ENCODE measurements at regions not wholly inside any gene's neighbourhood (a gene's known extent, or its start where the extent isn't known, plus 50 kb on each side); places are given as distances from the start of the nearest gene placed in this dataset.

- no peak for TF ChIP-seq ARID4B (CRISPR knock-in tag; IDR thresholded peaks at IDR 0.05; ENCODE audit: borderline replicate concordance)
Measured at GRCh38 chr12:65705380-65705876, 118.9 kb upstream of the HMGA2 start (continued).

GRCh38 chr12:65707051-65707450 lies 117.2 kb upstream of the HMGA2 start:
- Mint-ChIP-seq H3K36me3 (peaks cover 22% of the 10 kb centered on the region), H3K27me3 (ENCODE audit: low read depth) (no peaks in the 10 kb centered on the region; the same call in 1 of the 2 replicates), H3K4me1 (no peaks in the 10 kb centered on the region), H3K9me3 (peaks cover 34% of the 10 kb centered on the region), H3K4me3 (no peak overlapping the region), H3K27ac (no peak overlapping the region)
- DNase-seq (ENCODE audit: low spot score) (no peak), ATAC-seq (no peak)
- ChIA-PET CTCF (interaction anchor here (1.2 kb wide), 1 partner anchor 104 kb away, joined by 3 read pairs; no protein-coding TSS in a partner anchor), POLR2A (interaction anchor here (0.5 kb wide), 1 partner anchor 34 kb away, joined by 3 read pairs; no protein-coding TSS in a partner anchor)
- TF ChIP-seq E2F1 (CRISPR knock-in tag; IDR thresholded peaks at IDR 0.05) = no peak
- no peak for TF ChIP-seq ZNF396 (CRISPR knock-in tag; IDR thresholded peaks at IDR 0.05; ENCODE audit: borderline replicate concordance)
- TF ChIP-seq AR (CRISPR knock-in tag; IDR thresholded peaks at IDR 0.05) = no peak
- TF ChIP-seq MAX (CRISPR knock-in tag; IDR thresholded peaks at IDR 0.05) = no peak
- no peak for TF ChIP-seq MLX (CRISPR knock-in tag; IDR thresholded peaks at IDR 0.05)
- no peak for TF ChIP-seq SP1 (CRISPR knock-in tag; conservative IDR thresholded peaks at IDR 0.05)
- TF ChIP-seq SMAD3 (CRISPR knock-in tag; IDR thresholded peaks at IDR 0.05; ENCODE audit: borderline replicate concordance) = no peak
- no peak for TF ChIP-seq OVOL2 (CRISPR knock-in tag; IDR thresholded peaks at IDR 0.05; ENCODE audit: borderline replicate concordance)
- no peak for TF ChIP-seq FOXK1 (CRISPR knock-in tag; IDR thresholded peaks at IDR 0.05)
- no peak for TF ChIP-seq ELF4 (CRISPR knock-in tag; IDR thresholded peaks at IDR 0.05; ENCODE audit: low read depth)
- TF ChIP-seq ETV6 (CRISPR knock-in tag; IDR thresholded peaks at IDR 0.05) = no peak
- TF ChIP-seq PREB (CRISPR knock-in tag; IDR thresholded peaks at IDR 0.05; ENCODE audit: borderline replicate concordance) = no peak
- TF ChIP-seq ATF6 (CRISPR knock-in tag; IDR thresholded peaks at IDR 0.05) = no peak
- TF ChIP-seq CREM (CRISPR knock-in tag; IDR thresholded peaks at IDR 0.05) = no peak
